HUES64 (cell line): ENCODE measurements at regions not wholly inside any gene's neighbourhood (a gene's known extent, or its start where the extent isn't known, plus 50 kb on each side); places are given as distances from the start of the nearest gene placed in this dataset.

Source experiments
- H3K27ac ChIP-seq: 2 replicates; pipeline ENCODE4 v1.7.0; 2013; ENCODE audit warnings: low read depth, low read length, inconsistent platforms
- H3K27me3 ChIP-seq: 2 replicates; pipeline ENCODE4 v1.6.1; 2013; ENCODE audit warnings: mild to moderate bottlenecking, low read length; ENCODE audit not compliant: insufficient read depth
- H3K36me3 ChIP-seq: 2 replicates; pipeline ENCODE4 v1.6.1; 2013; ENCODE audit warnings: mild to moderate bottlenecking, low read length; ENCODE audit not compliant: insufficient read depth
- H3K4me1 ChIP-seq: 2 replicates; pipeline ENCODE4 v1.6.1; 2013; ENCODE audit warnings: mild to moderate bottlenecking, low read length, moderate library complexity; ENCODE audit not compliant: insufficient read depth
- H3K4me3 ChIP-seq: 2 replicates; pipeline ENCODE4 v1.5.1; 2013; ENCODE audit warnings: mild to moderate bottlenecking, low read length, moderate library complexity
- H3K9ac ChIP-seq: 2 replicates; pipeline ENCODE4 v1.6.1; 2013; ENCODE audit warnings: mild to moderate bottlenecking, low read depth, low read length
- H3K9me3 ChIP-seq: 2 replicates; pipeline ENCODE4 v1.6.1; 2013; ENCODE audit warnings: low read depth, low read length; ENCODE audit not compliant: insufficient read depth
- WGBS: fragments of 150-250, 120-280 bp; methylation state at CpG from one replicate; pipeline ENCODE4 v1.1.7; 2013; ENCODE audit warnings: missing lambda C conversion rate; 5-methylcytosine and 5-hydroxymethylcytosine counted together

DNA sequence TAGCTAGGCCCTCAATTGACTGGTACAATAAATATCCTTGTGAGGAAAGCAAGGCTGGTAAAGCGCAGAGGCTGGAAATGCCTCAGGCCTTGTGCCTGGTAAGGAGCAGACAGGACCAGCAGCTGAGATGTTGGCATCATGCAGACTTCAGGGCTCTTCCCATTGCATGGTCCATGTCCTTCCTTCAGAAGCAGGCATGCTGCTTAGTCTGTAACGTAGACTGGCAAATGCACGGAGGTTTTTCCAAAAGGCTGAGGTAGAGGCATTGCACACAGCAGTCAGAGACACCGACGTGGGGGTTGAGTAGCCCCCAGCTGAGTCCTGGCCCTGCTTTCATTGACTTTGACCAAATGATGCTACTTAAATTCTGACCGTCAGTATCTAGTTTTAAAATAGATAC lies 87.1 kb downstream of the ADRB2 start:
- Histone ChIP-seq H3K9me3 (no peaks in the 10 kb centered on the region), H3K27ac (peak overlapping the region; percentile 69), H3K4me3 (no peak overlapping the region), H3K4me1 (peaks cover 20% of the 10 kb centered on the region; the same call in 1 of the 2 replicates), H3K27me3 (no peaks in the 10 kb centered on the region), H3K9ac (peak overlapping the region; percentile 45; the same call in 1 of the 2 replicates), H3K36me3 (no peaks in the 10 kb centered on the region)
- WGBS: 82% methylated on average over 5 of the region's 6 CpGs

GRCh38 chr5:148913985-148914431 lies 87.6 kb downstream of the ADRB2 start:
- no peaks in the 10 kb centered on the region for H3K9me3 ChIP-seq
- H3K27ac ChIP-seq: peak overlapping the region; percentile 69
- peak overlapping the region; percentile 45; the same call in 1 of the 2 replicates for H3K9ac ChIP-seq
- peaks cover 20% of the 10 kb centered on the region; the same call in 1 of the 2 replicates for H3K4me1 ChIP-seq
- H3K36me3 ChIP-seq: no peaks in the 10 kb centered on the region
- WGBS: 77% methylated on average over 1 of the region's 2 CpGs
- no peak overlapping the region for H3K4me3 ChIP-seq
- H3K27me3 ChIP-seq: no peaks in the 10 kb centered on the region

DNA sequence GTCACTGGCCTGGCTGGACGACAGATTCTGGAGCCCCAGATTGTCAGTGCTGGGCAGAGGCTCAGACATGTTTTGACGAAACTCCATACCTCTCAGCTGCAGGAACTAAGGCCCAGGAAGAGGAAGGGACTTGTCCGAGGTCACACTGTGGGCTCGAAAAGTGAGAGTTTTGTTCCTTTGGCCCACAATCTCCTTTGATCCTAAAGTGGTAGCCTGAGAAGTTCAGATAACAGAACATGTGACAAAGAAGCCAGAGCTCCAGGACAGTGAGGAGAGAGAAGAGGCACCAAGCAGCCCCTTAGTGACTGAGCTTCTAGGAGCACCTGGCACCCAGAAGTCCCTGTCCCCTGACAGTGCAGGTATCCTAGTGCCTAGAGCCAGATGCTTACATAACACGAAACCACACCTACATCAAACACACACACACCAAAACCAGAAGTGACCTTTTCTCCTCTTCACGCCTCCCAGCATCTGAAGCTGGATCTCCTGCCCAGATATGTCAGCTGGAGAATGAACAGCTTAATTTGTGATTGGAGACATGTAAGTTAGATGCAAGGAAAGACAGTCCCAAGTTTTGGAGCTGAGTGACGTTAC lies 88.9 kb downstream of the ADRB2 start:
- WGBS: 86% methylated on average over 7 of the region's 7 CpGs
- H3K27me3 ChIP-seq: no peaks in the 10 kb centered on the region
- H3K27ac ChIP-seq: no peak overlapping the region
- H3K4me3 ChIP-seq: no peak overlapping the region
- H3K9me3 ChIP-seq: no peaks in the 10 kb centered on the region
- H3K4me1 ChIP-seq: peaks cover 19% of the 10 kb centered on the region; the same call in 1 of the 2 replicates
- H3K36me3 ChIP-seq: no peaks in the 10 kb centered on the region
- no peak overlapping the region for H3K9ac ChIP-seq

DNA sequence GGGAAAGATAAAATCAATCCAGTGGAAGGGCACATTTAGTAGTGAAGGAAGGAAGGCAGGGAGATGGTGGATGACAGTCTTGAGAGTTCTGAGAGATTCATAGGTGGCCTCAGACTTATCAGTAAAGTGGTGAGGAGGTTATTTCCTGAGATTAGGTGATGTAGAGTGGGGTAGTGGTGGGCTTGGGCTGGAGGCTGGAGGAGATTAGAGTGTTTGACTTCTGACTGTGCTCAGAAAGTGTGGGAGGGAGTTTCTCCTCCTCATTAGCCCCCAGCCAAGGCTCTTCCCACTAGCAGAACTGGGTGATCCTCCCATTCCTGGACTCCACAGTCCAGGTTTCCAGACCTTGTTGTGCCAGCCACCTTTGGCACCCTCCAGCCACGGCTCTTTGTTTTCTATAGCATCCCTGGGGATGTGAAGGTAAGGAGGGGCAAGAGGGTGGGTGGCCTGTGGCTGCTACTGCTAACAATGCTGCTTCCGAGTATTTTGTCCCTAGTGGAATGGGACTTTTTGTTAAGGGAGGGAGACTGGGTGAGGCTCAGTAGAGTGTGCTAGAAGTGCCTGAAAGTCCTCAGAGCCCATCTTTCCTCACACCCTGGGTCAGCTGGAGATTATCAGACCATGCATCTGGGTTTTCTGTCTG lies 94.4 kb downstream of the ADRB2 start:
- no peaks in the 10 kb centered on the region for H3K36me3 ChIP-seq
- no peaks in the 10 kb centered on the region for H3K4me1 ChIP-seq
- H3K27ac ChIP-seq: no peak overlapping the region
- no peaks in the 10 kb centered on the region for H3K27me3 ChIP-seq
- no peaks in the 10 kb centered on the region for H3K9me3 ChIP-seq
- WGBS: 81% methylated on average over 2 of the region's 2 CpGs
- no peak overlapping the region for H3K4me3 ChIP-seq
- no peak overlapping the region for H3K9ac ChIP-seq

- Histone ChIP-seq H3K27ac (no peak overlapping the region), H3K27me3 (no peaks in the 10 kb centered on the region), H3K9me3 (no peaks in the 10 kb centered on the region), H3K4me3 (no peak overlapping the region), H3K9ac (no peak overlapping the region), H3K36me3 (no peaks in the 10 kb centered on the region), H3K4me1 (no peaks in the 10 kb centered on the region)
- WGBS: 92% methylated on average over 1 of the region's 1 CpG
Observed at GRCh38 chr5:148921350-148921749, 94.9 kb downstream of the ADRB2 start.

DNA sequence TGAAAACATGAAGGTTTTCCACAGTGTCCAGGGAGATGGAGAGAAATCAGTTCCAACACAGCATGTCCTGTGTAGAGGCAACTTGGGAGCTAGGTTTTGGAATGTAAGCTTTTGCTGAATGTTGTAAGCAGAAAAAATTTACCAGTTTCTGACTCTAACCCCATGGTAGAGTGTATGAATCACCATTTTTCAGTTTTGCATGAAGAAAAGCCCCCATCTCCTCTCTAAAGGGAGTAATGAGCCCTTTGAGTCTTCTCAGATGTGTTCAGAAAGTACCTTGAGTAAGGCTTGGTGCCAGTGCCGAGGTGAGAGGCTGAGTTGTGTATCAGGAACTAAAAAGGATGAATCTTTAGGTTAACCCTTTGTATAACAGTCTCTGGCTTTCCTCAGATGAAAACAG lies 96.2 kb downstream of the ADRB2 start:
- Histone ChIP-seq H3K9me3 (no peaks in the 10 kb centered on the region), H3K36me3 (no peaks in the 10 kb centered on the region), H3K4me1 (no peaks in the 10 kb centered on the region), H3K27ac (no peak overlapping the region), H3K9ac (no peak overlapping the region), H3K4me3 (no peak overlapping the region), H3K27me3 (no peaks in the 10 kb centered on the region)
- 64% methylated on average over 1 of the region's 1 CpG for whole genome bisulfite sequencing

DNA sequence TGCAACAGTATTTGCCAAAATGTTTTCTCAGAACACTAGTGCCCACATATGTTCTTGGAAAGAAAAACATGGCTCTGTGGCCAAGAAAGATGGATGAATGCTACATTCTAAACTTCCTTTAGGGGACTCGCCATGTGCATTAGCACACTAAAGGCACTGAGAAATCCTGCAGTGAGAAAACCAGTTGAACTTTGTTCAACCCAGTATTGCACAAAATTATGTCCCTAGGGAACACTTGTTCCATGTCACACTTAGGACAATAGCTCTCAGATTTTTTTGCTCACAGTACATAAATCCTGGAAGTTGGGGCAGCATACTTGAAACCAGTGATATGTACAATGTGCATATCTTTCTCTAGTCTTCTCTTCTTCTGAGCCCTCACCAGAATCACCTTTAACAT lies 96.6 kb downstream of the ADRB2 start:
- WGBS: 91% methylated on average over 1 of the region's 1 CpG
- Histone ChIP-seq H3K4me1 (no peaks in the 10 kb centered on the region), H3K27ac (no peak overlapping the region), H3K27me3 (no peaks in the 10 kb centered on the region), H3K36me3 (no peaks in the 10 kb centered on the region), H3K9me3 (no peaks in the 10 kb centered on the region), H3K9ac (no peak overlapping the region), H3K4me3 (no peak overlapping the region)

GRCh38 chr5:148924817-148925216 lies 98.4 kb downstream of the ADRB2 start:
- 96% methylated on average over 5 of the region's 5 CpGs for WGBS

GRCh38 chr5:148926207-148926606 lies 99.8 kb downstream of the ADRB2 start:
- 97% methylated on average over 5 of the region's 5 CpGs for WGBS
- Histone ChIP-seq H3K27me3 (no peaks in the 10 kb centered on the region), H3K36me3 (no peaks in the 10 kb centered on the region), H3K4me1 (peaks cover 18% of the 10 kb centered on the region), H3K9me3 (no peaks in the 10 kb centered on the region), H3K27ac (no peak overlapping the region), H3K4me3 (no peak overlapping the region), H3K9ac (no peak overlapping the region)

More at GRCh38 chr5:148924817-148925216, 98.4 kb downstream of the ADRB2 start:
- Histone ChIP-seq H3K4me1 (peaks cover 7% of the 10 kb centered on the region; the same call in 1 of the 2 replicates), H3K36me3 (no peaks in the 10 kb centered on the region), H3K27ac (no peak overlapping the region), H3K9me3 (no peaks in the 10 kb centered on the region), H3K9ac (no peak overlapping the region), H3K4me3 (no peak overlapping the region), H3K27me3 (no peaks in the 10 kb centered on the region)

DNA sequence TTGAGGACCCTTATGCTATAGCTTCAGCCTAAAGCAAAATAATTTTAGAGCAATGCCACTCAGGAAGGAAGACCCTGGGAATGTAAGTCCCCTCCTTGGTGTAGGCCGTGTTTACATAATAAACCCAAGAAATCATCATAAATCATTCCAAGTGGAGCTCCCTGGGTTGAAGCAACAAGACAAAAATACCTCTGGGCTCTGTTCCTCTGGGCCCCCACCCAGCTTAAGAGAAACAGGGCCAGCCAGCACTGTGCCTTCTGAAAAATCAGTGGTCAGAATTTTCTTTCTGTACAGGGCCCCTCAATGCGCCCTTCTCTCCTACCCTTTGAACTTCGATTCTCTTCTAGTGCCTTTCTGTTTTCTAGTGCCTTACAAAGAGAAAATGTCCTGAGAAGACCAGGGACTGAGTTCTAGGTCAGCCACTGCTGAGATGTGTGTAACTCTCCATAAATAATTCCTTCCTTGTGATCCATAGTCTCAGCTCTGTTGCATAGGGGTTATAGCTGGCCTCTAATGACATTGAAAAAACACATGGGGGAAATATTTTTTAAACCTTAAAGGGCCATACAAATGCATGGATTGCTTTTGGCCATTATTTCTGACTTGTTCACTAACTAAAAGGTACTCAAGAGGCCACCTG lies 101.0 kb downstream of the ADRB2 start:
- Histone ChIP-seq H3K27me3 (no peaks in the 10 kb centered on the region), H3K4me1 (peaks cover 18% of the 10 kb centered on the region), H3K27ac (no peak overlapping the region), H3K9ac (no peak overlapping the region), H3K36me3 (no peaks in the 10 kb centered on the region), H3K4me3 (no peak overlapping the region), H3K9me3 (no peaks in the 10 kb centered on the region)
- WGBS: 94% methylated on average over 3 of the region's 3 CpGs

DNA sequence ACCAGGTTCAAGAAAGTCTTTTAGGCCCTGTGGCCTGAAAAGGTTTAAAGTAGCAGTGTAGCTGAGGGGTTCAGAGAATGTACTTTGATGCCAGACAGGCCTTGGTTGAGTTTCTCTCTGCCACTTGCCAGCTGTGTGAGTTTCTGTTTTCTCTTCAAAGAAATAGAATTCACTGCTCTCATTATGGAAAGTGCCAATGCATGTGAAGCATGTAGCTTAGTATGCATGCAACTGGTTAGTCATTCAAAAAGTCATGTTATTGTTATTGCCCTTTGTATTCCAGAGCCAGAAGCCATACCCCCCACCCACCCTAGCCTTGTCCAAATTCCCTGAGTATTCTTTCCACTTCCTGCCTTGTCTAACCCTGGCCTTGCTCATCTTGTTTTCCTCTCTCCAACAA lies 101.7 kb downstream of the ADRB2 start:
- Histone ChIP-seq H3K27ac (no peak overlapping the region), H3K9me3 (no peaks in the 10 kb centered on the region), H3K27me3 (no peaks in the 10 kb centered on the region), H3K9ac (no peak overlapping the region), H3K4me1 (peaks cover 18% of the 10 kb centered on the region), H3K4me3 (no peak overlapping the region), H3K36me3 (no peaks in the 10 kb centered on the region)
